HuH-7.5 (cell line): ENCODE measurements at regions not wholly inside any gene's neighbourhood (a gene's known extent, or its start where the extent isn't known, plus 50 kb on each side); places are given as distances from the start of the nearest gene placed in this dataset.
"Not testable (repeated sequence)": the region's sequence is repeated elsewhere in the genome, so short reads cannot be mapped to it uniquely, and the experiment has no call there.

ENCODE experiments used
- DNase-seq: peaks from one replicate; pipeline ENCODE4 v3.0.0; 2011; ENCODE audit warnings: low spot score

- no peak for DNase-seq
These were observed 215.2 kb upstream of the CHORDC1 start for GRCh38 chr11:90438069-90438468.

GRCh38 chr11:90434858-90435257 is 212.0 kb upstream of the CHORDC1 start:
- no peak for DNase-seq

- DNase-seq, result no peak
These were observed 206.0 kb upstream of the CHORDC1 start for GRCh38 chr11:90428836-90429235.

- DNase-seq, result no peak
These were observed 203.6 kb upstream of the CHORDC1 start for GRCh38 chr11:90426442-90426841.

GRCh38 chr11:90423378-90423777 is 200.5 kb upstream of the CHORDC1 start:
- DNase-seq, result no peak

GRCh38 chr11:90422787-90423186 is 199.9 kb upstream of the CHORDC1 start:
- DNase-seq, result not testable (repeated sequence)

- no peak for DNase-seq
These were observed 191.4 kb upstream of the CHORDC1 start for GRCh38 chr11:90414221-90414620.

- no peak for DNase-seq
These were observed 184.5 kb upstream of the CHORDC1 start for GRCh38 chr11:90407350-90407749.

GRCh38 chr11:90392692-90393091 is 169.8 kb upstream of the CHORDC1 start:
- no peak for DNase-seq

- DNase-seq, result no peak
These were observed 168.9 kb upstream of the CHORDC1 start for GRCh38 chr11:90391756-90392155.

GRCh38 chr11:90380206-90380605 is 157.4 kb upstream of the CHORDC1 start:
- no peak for DNase-seq

- no peak for DNase-seq
These were observed 151.1 kb upstream of the CHORDC1 start for GRCh38 chr11:90373971-90374370.

GRCh38 chr11:90364527-90364926 is 141.7 kb upstream of the CHORDC1 start:
- DNase-seq, result no peak

GRCh38 chr11:90363739-90364138 is 140.9 kb upstream of the CHORDC1 start:
- no peak for DNase-seq

- DNase-seq, result no peak
These were observed 132.4 kb upstream of the CHORDC1 start for GRCh38 chr11:90355200-90355599.

GRCh38 chr11:90349731-90350130 is 126.9 kb upstream of the CHORDC1 start:
- DNase-seq, result no peak

GRCh38 chr11:90344546-90344945 is 121.7 kb upstream of the CHORDC1 start:
- no peak for DNase-seq

GRCh38 chr11:90343673-90344072 is 120.8 kb upstream of the CHORDC1 start:
- no peak for DNase-seq

- no peak for DNase-seq
These were observed 119.1 kb upstream of the CHORDC1 start for GRCh38 chr11:90341986-90342385.

- DNase-seq, result no peak
These were observed 109.6 kb upstream of the CHORDC1 start for GRCh38 chr11:90332415-90332814.

GRCh38 chr11:90330632-90331031 is 107.8 kb upstream of the CHORDC1 start:
- DNase-seq, result no peak

- no peak for DNase-seq
These were observed 106.2 kb upstream of the CHORDC1 start for GRCh38 chr11:90329043-90329442.

- DNase-seq, result no peak
These were observed 103.8 kb upstream of the CHORDC1 start for GRCh38 chr11:90326647-90327046.

GRCh38 chr11:90323289-90323688 is 100.4 kb upstream of the CHORDC1 start:
- no peak for DNase-seq

GRCh38 chr11:90321018-90321417 is 98.2 kb upstream of the CHORDC1 start:
- no peak for DNase-seq
